Tibial nerve (tissue), 4 donors: ENCODE measurements at regions not wholly inside any gene's neighbourhood (a gene's known extent, or its start where the extent isn't known, plus 50 kb on each side); places are given as distances from the start of the nearest gene placed in this dataset.
"Not testable (repeated sequence)": the region's sequence is repeated elsewhere in the genome, so short reads cannot be mapped to it uniquely, and the experiment has no call there.

Source experiments
- DNase-seq, 2 donors: peaks; one replicate each; pipeline ENCODE4 v3.0.0-alpha.2; 2019; ENCODE audit warnings: low spot score in 2 of 2
- H3K27ac ChIP-seq, 4 donors: fragments of 200-600 bp; sonication (generic) in 3 of 4; one replicate each; pipeline ENCODE4 v1.5.1; 2017 to 2019; ENCODE audit warnings: mild to moderate bottlenecking in 1 of 4
- H3K27me3 ChIP-seq, 2 donors: fragments of 200-600 bp; sonication (generic) in 1 of 2; one replicate each; pipeline versions ENCODE4 v1.5.1 to v1.6.0; 2017 to 2019
- H3K36me3 ChIP-seq, 3 donors: fragments of 200-600 bp; sonication (generic); one replicate each; pipeline ENCODE4 v1.5.1; 2018 to 2019
- H3K4me1 ChIP-seq, 4 donors: fragments of 200-600 bp; sonication (generic) in 3 of 4; one replicate each; pipeline ENCODE4 v1.5.1; 2017 to 2019
- H3K4me3 ChIP-seq, 4 donors: fragments of 200-600 bp; sonication (generic) in 3 of 4; one replicate each; pipeline ENCODE4 v1.5.1; 2017 to 2019; ENCODE audit warnings: mild to moderate bottlenecking in 1 of 4, moderate library complexity in 1 of 4
- H3K9me3 ChIP-seq, 4 donors: fragments of 200-600 bp; sonication (generic) in 3 of 4; one replicate each; pipeline ENCODE4 v1.5.1; 2017 to 2019
- CTCF ChIP-seq, 5 experiments: fragments of 200-600 bp in 3 of 5; fragments of 450-650 bp in 2 of 5; sonication (generic) in 3 of 5; IDR thresholded peaks; one replicate each; pipeline ENCODE4 v1.5.1; 2016 to 2019; ENCODE audit warnings: antibody characterized with exemption in 5 of 5, mild to moderate bottlenecking in 3 of 5, moderate library complexity in 2 of 5
- EP300 ChIP-seq, 2 donors: sonication (generic); formaldehyde crosslinking; IDR thresholded peaks; one replicate each; pipeline ENCODE4 v1.6.1; 2017; ENCODE audit warnings: antibody characterized with exemption in 2 of 2, mild to moderate bottlenecking in 1 of 2
- POLR2A ChIP-seq, 2 donors: fragments of 450-650 bp; IDR thresholded peaks; one replicate each; pipeline ENCODE4 v1.6.1; 2017; ENCODE audit warnings: antibody characterized with exemption in 2 of 2, mild to moderate bottlenecking in 2 of 2, moderate library complexity in 2 of 2
- WGBS, 2 donors: methylation state at CpG; one replicate each; pipeline ENCODE4 v1.1.5; 2018; 5-methylcytosine and 5-hydroxymethylcytosine counted together

GRCh38 chr5:57871496-57871895 lies 388.9 kb upstream of the ACTBL2 start:
- no peak for DNase-seq
- 76 to 88% methylated on average over 1 of the region's 1 CpG for WGBS, 2 donors
- Histone ChIP-seq H3K4me3 (no peak overlapping the region), H3K27me3 (no peaks in the 10 kb centered on the region), H3K9me3 (no peaks in the 10 kb centered on the region), H3K27ac (no peak overlapping the region), H3K36me3 (no peaks in the 10 kb centered on the region), H3K4me1 (no peaks in the 10 kb centered on the region)
- TF ChIP-seq EP300 (IDR thresholded peaks at IDR 0.05) (no peak), POLR2A (IDR thresholded peaks at IDR 0.05) (no peak), CTCF (IDR thresholded peaks at IDR 0.05) (no peak)

- not testable (repeated sequence) for DNase-seq, H3K9me3 ChIP-seq, H3K4me3 ChIP-seq, H3K36me3 ChIP-seq, H3K27me3 ChIP-seq, H3K4me1 ChIP-seq, H3K27ac ChIP-seq
- WGBS, 2 donors: 94% methylated on average over 14 of the region's 14 CpGs
Observed at GRCh38 chr5:57870267-57870666, 387.7 kb upstream of the ACTBL2 start.

GRCh38 chr5:57863661-57864060 lies 381.1 kb upstream of the ACTBL2 start:
- Histone ChIP-seq H3K4me3 (no peak overlapping the region), H3K4me1 (peaks cover 0 to 6% (median 0%) of the 10 kb centered on the region in 4 donors), H3K27ac (no peak overlapping the region), H3K27me3 (no peaks in the 10 kb centered on the region), H3K9me3 (no peaks in the 10 kb centered on the region), H3K36me3 (no peaks in the 10 kb centered on the region)
- TF ChIP-seq CTCF (IDR thresholded peaks at IDR 0.05) (no peak), EP300 (IDR thresholded peaks at IDR 0.05) (no peak), POLR2A (IDR thresholded peaks at IDR 0.05) (no peak)
- DNase-seq: no peak
- 96 to 98% methylated on average over 2 of the region's 2 CpGs for WGBS, 2 donors

GRCh38 chr5:57862942-57863341 lies 380.3 kb upstream of the ACTBL2 start:
- WGBS, 2 donors: 64 to 67% methylated on average over 4 of the region's 4 CpGs

GRCh38 chr5:57862471-57862911 lies 379.9 kb upstream of the ACTBL2 start:
- TF ChIP-seq CTCF (IDR thresholded peaks at IDR 0.05): no peak
- TF ChIP-seq EP300 (IDR thresholded peaks at IDR 0.05): no peak
- TF ChIP-seq POLR2A (IDR thresholded peaks at IDR 0.05): no peak
- no peaks in the 10 kb centered on the region for H3K27me3 ChIP-seq
- DNase-seq: peak in 1 of 2 donors; percentile 34
- WGBS, 2 donors: 57 to 74% methylated on average over 5 of the region's 5 CpGs
- no peak overlapping the region for H3K4me3 ChIP-seq
- no peak overlapping the region for H3K27ac ChIP-seq
- peaks cover 0 to 6% (median 0%) of the 10 kb centered on the region in 4 donors for H3K4me1 ChIP-seq
- H3K36me3 ChIP-seq: no peaks in the 10 kb centered on the region
- no peaks in the 10 kb centered on the region for H3K9me3 ChIP-seq

More at GRCh38 chr5:57862942-57863341, 380.3 kb upstream of the ACTBL2 start:
- H3K36me3 ChIP-seq: no peaks in the 10 kb centered on the region
- peaks cover 0 to 6% (median 0%) of the 10 kb centered on the region in 4 donors for H3K4me1 ChIP-seq
- no peaks in the 10 kb centered on the region for H3K9me3 ChIP-seq
- H3K4me3 ChIP-seq: no peak overlapping the region
- no peak overlapping the region for H3K27ac ChIP-seq
- no peaks in the 10 kb centered on the region for H3K27me3 ChIP-seq
- TF ChIP-seq CTCF (IDR thresholded peaks at IDR 0.05) (no peak), POLR2A (IDR thresholded peaks at IDR 0.05) (no peak), EP300 (IDR thresholded peaks at IDR 0.05) (no peak)
- DNase-seq: no peak

GRCh38 chr5:57859626-57860025 lies 377.0 kb upstream of the ACTBL2 start:
- H3K4me3 ChIP-seq: no peak overlapping the region
- WGBS, 2 donors: 89 to 94% methylated on average over 3 of the region's 3 CpGs

More at GRCh38 chr5:57859626-57860025, 377.0 kb upstream of the ACTBL2 start:
- H3K4me1 ChIP-seq: peaks cover 0 to 7% (median 0%) of the 10 kb centered on the region in 4 donors
- no peak for DNase-seq
- no peak overlapping the region for H3K27ac ChIP-seq
- no peaks in the 10 kb centered on the region for H3K27me3 ChIP-seq
- no peaks in the 10 kb centered on the region for H3K36me3 ChIP-seq
- no peaks in the 10 kb centered on the region for H3K9me3 ChIP-seq
- TF ChIP-seq POLR2A (IDR thresholded peaks at IDR 0.05) (no peak), EP300 (IDR thresholded peaks at IDR 0.05) (no peak), CTCF (IDR thresholded peaks at IDR 0.05) (no peak)
